K562 (cell line): ENCODE measurements at regions not wholly inside any gene's neighbourhood (a gene's known extent, or its start where the extent isn't known, plus 50 kb on each side); places are given as distances from the start of the nearest gene placed in this dataset.

Source experiments
- ATAC-seq: fragments of 200-7000 bp; cut with Tn5 transposase; 3 replicates; pipeline ENCODE4 v1.9.1; 2020; ENCODE audit warnings: moderate library complexity
- BruUV-seq: library from RNA; stranded (reverse); fragments of 400-500 nt; replicated peaks from 2 replicates; lab custom pipeline; 2021; lab: Mats Ljungman, UMichigan
- CTCF ChIA-PET: fragments of 300-600 bp; formaldehyde crosslinking; extraction: SDS; loops from one replicate; lab custom pipeline; 2021; ENCODE audit warnings: low intra/inter-chr PET ratio; lab: Yijun Ruan, JAX
- POLR2A ChIA-PET: fragments of 300-600, 350-650 bp; sonication (Branson Sonifier 250); formaldehyde crosslinking; extraction: SDS; loops from one replicate; lab custom pipeline; 2021; ENCODE audit warnings: antibody characterized with exemption, inconsistent platforms; lab: Yijun Ruan, JAX
- DNase-seq, 4 experiments: peaks; one replicate each; pipeline versions ENCODE4 v3.0.0 to v3.0.0-alpha.2; 2011 to 2018; ENCODE audit warnings: low spot score in 3 of 4, mixed read lengths in 3 of 4; ENCODE audit errors: extremely low read depth in 1 of 4
- FAIRE-seq: peaks from 2 replicates; lab custom pipeline; 2011; peaks lifted over from hg19 to GRCh38; lab: Jason Lieb, UNC
- H2AFZ ChIP-seq: 2 replicates; pipeline ENCODE4 v1.6.0; 2011; ENCODE audit warnings: low read depth, low read length, control low read depth, inconsistent platforms
- H3K27ac ChIP-seq: fragments of 200-600 bp; 3 replicates; pipeline ENCODE4 v1.8.0; 2011; ENCODE audit warnings: low read depth, mild to moderate bottlenecking, control low read depth, inconsistent platforms, low read length, moderate library complexity, mixed read lengths; ENCODE audit errors: extremely low read depth
- H3K27me3 ChIP-seq, 2 experiments: fragments of 300-600 bp in 1 of 2; 2 replicates in 1 of 2; 3 replicates in 1 of 2; pipeline versions ENCODE4 v1.6.0 to v1.8.0; 2011; ENCODE audit warnings: inconsistent platforms in 2 of 2, low read length in 2 of 2, mild to moderate bottlenecking in 1 of 2, mixed read lengths in 1 of 2, moderate library complexity in 1 of 2; ENCODE audit not compliant: control insufficient read depth in 2 of 2, insufficient read depth in 2 of 2
- H3K36me3 ChIP-seq: fragments of 300-600 bp; 3 replicates; pipeline ENCODE4 v1.8.0; 2011; ENCODE audit warnings: mild to moderate bottlenecking, low read length, inconsistent platforms; ENCODE audit not compliant: control insufficient read depth, insufficient read depth
- H3K4me1 ChIP-seq, 2 experiments: fragments of 200-600 bp in 1 of 2; replicated peaks in 1 of 2; 2 replicates in 1 of 2; 3 replicates in 1 of 2; pipeline versions ENCODE4 v1.5.1 to v1.8.0; 2011; ENCODE audit warnings: inconsistent platforms in 2 of 2, low read length in 2 of 2, mild to moderate bottlenecking in 1 of 2, mixed read lengths in 1 of 2, moderate library complexity in 1 of 2; ENCODE audit not compliant: control insufficient read depth in 2 of 2, insufficient read depth in 2 of 2
- H3K4me2 ChIP-seq: 2 replicates; pipeline ENCODE4 v1.6.1; 2011; ENCODE audit warnings: low read length, control low read depth, inconsistent platforms, mixed read lengths; ENCODE audit not compliant: insufficient read depth
- H3K4me3 ChIP-seq: fragments of 200-600 bp; sonication (generic), shearing (Covaris generic); 2 replicates; pipeline ENCODE4 v1.5.1; 2016; ENCODE audit warnings: control low read depth, inconsistent platforms
- H3K79me2 ChIP-seq: fragments of 200-600 bp; 3 replicates; pipeline ENCODE4 v1.8.0; 2011; ENCODE audit warnings: low read length, inconsistent platforms; ENCODE audit not compliant: control insufficient read depth, insufficient read depth
- H3K9ac ChIP-seq, 2 experiments: 2 replicates each; pipeline versions ENCODE4 v1.6.0 to v1.6.1; 2011; ENCODE audit warnings: low read depth in 2 of 2, low read length in 2 of 2, control low read depth in 1 of 2, inconsistent platforms in 1 of 2, mild to moderate bottlenecking in 1 of 2, mixed read lengths in 1 of 2; ENCODE audit not compliant: insufficient read depth in 1 of 2
- H3K9me1 ChIP-seq: one replicate; pipeline ENCODE4 v1.6.0; 2011; ENCODE audit warnings: inconsistent platforms, mild to moderate bottlenecking, low read length, moderate library complexity; ENCODE audit not compliant: control insufficient read depth, insufficient read depth
- H3K9me3 ChIP-seq: replicated peaks from 2 replicates; pipeline ENCODE4 v1.5.1; 2011; ENCODE audit warnings: low read depth, low read length, inconsistent platforms; ENCODE audit not compliant: control insufficient read depth, insufficient read depth
- H4K20me1 ChIP-seq: replicated peaks from 2 replicates; pipeline ENCODE4 v1.6.1; 2011; ENCODE audit warnings: low read length, inconsistent platforms, mixed read lengths; ENCODE audit not compliant: control insufficient read depth, insufficient read depth
- BCL6 ChIP-seq: fragments of 250-450 bp; sonication (Bioruptor Pico); IDR thresholded peaks from 2 replicates; pipeline ENCODE4 v1.4.0; 2020
- PHB2 ChIP-seq: fragments of 450-650 bp; IDR thresholded peaks from 2 replicates; pipeline ENCODE4 v1.6.1; 2017; ENCODE audit warnings: low read depth
- RBM22 ChIP-seq: fragments of 200-400 bp; formaldehyde crosslinking; IDR thresholded peaks from 2 replicates; pipeline ENCODE4 v1.6.1; 2018; ENCODE audit warnings: low read length, low read depth; ENCODE audit not compliant: poor library complexity, severe bottlenecking
- SP2 ChIP-seq: IDR thresholded peaks from 2 replicates; pipeline ENCODE4 v1.6.1; 2011; ENCODE audit warnings: mild to moderate bottlenecking, low read depth, low read length, moderate library complexity; ENCODE audit not compliant: poor library complexity, severe bottlenecking; ENCODE audit errors: extremely low read depth
- TAF15 ChIP-seq: fragments of 200-400 bp; formaldehyde crosslinking; IDR thresholded peaks from 2 replicates; pipeline ENCODE4 v1.6.1; 2017; ENCODE audit warnings: mild to moderate bottlenecking, low read depth, low read length, moderate library complexity
- ZBTB17 ChIP-seq: fragments of 450-650 bp; formaldehyde crosslinking; IDR thresholded peaks from 2 replicates; pipeline ENCODE4 v1.4.0; 2020; ENCODE audit warnings: mild to moderate bottlenecking
- ZNF197 ChIP-seq: fragments of 200-800 bp; sonication (Bioruptor generic); IDR thresholded peaks from 2 replicates; pipeline ENCODE4 v1.6.1; 2016; ENCODE audit warnings: low read depth, missing genetic modification characterization, missing compliant biosample characterization
- ZNF561 ChIP-seq: fragments of 450-650 bp; formaldehyde crosslinking; conservative IDR thresholded peaks from 2 replicates; pipeline ENCODE4 v1.4.0; 2020; ENCODE audit warnings: mild to moderate bottlenecking, moderate library complexity
- ZNF583 ChIP-seq: fragments of 250-450 bp; sonication (Bioruptor Pico); IDR thresholded peaks from 2 replicates; pipeline ENCODE4 v1.4.0; 2020
- whole genome bisulfite sequencing: fragments of 100-300 bp; shearing (Covaris generic); methylation state at CpG from one replicate; pipeline ENCODE4 v1.1.6; 2016; ENCODE audit warnings: low coverage, mixed read lengths; ENCODE audit not compliant: insufficient coverage; ENCODE audit errors: missing lambda C conversion rate; 5-methylcytosine and 5-hydroxymethylcytosine counted together
- in situ Hi-C: fragments of 300-500 bp; cut with MboI; formaldehyde crosslinking; loops from 4 replicates; pipeline ENCODE4 v1.15.0; 2018; ENCODE audit warnings: inconsistent platforms, mixed read lengths
- intact Hi-C: fragments of 100-400 bp; cut with micrococcal nuclease; formaldehyde crosslinking; loops from 2 replicates; pipeline ENCODE4 v1.14.2; 2022
- TF ChIP-seq, protein P1 (sequence below): sonication (generic); formaldehyde crosslinking; IDR thresholded peaks from 2 replicates; pipeline ENCODE4 v1.8.1; 2023; ENCODE audit warnings: mild to moderate bottlenecking, missing genetic modification reagents
- TF ChIP-seq, protein P2 (sequence below): sonication (generic); formaldehyde crosslinking; IDR thresholded peaks from 2 replicates; pipeline ENCODE4 v1.8.0; 2022; ENCODE audit warnings: missing genetic modification reagents, mild to moderate bottlenecking, moderate library complexity, borderline replicate concordance
- TF ChIP-seq, protein P3 (sequence below): IDR thresholded peaks from 3 replicates; pipeline ENCODE4 v1.6.1; 2011; ENCODE audit warnings: borderline replicate concordance, mild to moderate bottlenecking; ENCODE audit not compliant: insufficient read length, insufficient read depth
- TF ChIP-seq, protein P4 (sequence below): fragments of 450-650 bp; formaldehyde crosslinking; conservative IDR thresholded peaks from 2 replicates; pipeline ENCODE4 v1.4.0; 2022; ENCODE audit warnings: mild to moderate bottlenecking, missing genetic modification characterization
- TF ChIP-seq, protein P5 (sequence below): fragments of 250-450 bp; sonication (Bioruptor Pico); IDR thresholded peaks from 2 replicates; pipeline ENCODE4 v1.5.0; 2020; ENCODE audit warnings: mild to moderate bottlenecking, borderline replicate concordance

DNA sequence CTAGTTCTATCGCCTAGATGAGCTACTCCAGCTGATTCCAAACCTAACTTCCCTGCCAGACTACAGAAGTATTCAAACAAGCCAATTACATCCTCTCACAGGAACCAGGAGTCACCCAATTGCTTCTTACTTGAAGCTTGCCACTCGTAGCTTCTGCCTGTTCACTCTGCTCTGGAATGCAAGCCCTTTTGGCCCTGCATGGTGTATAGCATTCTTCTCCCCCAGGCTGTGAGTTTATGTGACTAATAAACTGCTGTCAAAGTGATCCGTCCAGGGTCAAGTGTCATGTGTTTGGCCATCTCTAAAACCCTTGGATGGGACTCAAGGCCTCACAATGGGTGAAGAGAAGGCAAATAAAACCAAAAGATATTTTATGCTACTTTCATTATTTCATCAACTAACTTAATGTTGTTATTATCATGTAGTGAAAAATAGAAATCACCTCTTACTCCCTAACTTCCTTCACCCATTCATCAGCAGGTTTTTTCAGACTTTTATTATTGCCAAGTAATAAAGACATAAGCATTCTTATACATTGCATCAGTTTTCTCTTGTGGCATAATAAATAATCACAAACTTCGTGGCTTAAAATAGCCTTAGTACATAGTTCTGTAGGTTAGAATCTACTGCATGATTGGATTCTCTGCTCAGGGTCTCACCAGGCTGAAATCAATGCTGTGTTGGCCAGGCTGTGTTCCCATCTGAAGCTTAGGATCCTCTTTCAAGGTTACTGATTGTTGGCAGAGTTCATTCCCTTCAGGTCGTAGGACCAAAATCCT, 1981.7 kb upstream of the FLRT2 start (continued):
- TF ChIP-seq, protein P1, sequence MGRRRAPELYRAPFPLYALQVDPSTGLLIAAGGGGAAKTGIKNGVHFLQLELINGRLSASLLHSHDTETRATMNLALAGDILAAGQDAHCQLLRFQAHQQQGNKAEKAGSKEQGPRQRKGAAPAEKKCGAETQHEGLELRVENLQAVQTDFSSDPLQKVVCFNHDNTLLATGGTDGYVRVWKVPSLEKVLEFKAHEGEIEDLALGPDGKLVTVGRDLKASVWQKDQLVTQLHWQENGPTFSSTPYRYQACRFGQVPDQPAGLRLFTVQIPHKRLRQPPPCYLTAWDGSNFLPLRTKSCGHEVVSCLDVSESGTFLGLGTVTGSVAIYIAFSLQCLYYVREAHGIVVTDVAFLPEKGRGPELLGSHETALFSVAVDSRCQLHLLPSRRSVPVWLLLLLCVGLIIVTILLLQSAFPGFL: no peak
- TF ChIP-seq TAF15 (no peak), ZNF583 (CRISPR knock-in tag) (no peak), ZNF561 (CRISPR knock-in tag) (no peak)

DNA sequence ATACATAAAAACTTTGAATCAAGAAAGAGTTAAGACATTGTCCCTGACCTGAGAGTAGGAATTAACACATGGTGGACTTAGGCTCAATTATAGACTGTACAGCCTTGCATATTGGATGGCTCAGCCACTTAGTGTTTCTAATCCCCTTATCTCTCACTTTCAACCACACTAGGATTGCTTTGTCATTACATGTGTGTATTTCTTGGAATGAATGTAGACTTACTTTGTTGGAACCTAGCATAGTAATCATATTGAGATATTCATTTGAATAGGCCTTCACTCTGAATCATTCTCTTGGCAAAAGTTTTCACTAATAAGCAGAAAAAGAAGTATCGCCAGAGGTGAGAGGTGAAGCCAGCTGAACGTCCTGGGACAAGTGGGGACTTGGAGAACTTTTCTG, 1973.9 kb upstream of the FLRT2 start:
- no peaks in the 10 kb centered on the region for H3K9me1 ChIP-seq
- H2AFZ ChIP-seq: no peak overlapping the region
- in situ Hi-C loops: no loop called here
- no peak for TF ChIP-seq PHB2
- TF ChIP-seq ZBTB17 (CRISPR knock-in tag): no peak
- TF ChIP-seq, protein P2, sequence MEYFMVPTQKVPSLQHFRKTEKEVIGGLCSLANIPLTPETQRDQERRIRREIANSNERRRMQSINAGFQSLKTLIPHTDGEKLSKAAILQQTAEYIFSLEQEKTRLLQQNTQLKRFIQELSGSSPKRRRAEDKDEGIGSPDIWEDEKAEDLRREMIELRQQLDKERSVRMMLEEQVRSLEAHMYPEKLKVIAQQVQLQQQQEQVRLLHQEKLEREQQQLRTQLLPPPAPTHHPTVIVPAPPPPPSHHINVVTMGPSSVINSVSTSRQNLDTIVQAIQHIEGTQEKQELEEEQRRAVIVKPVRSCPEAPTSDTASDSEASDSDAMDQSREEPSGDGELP (CRISPR knock-in tag): no peak
- TF ChIP-seq SP2: no peak
- TF ChIP-seq BCL6 (CRISPR knock-in tag): no peak
- TF ChIP-seq RBM22: no peak
- TF ChIP-seq, protein P3, sequence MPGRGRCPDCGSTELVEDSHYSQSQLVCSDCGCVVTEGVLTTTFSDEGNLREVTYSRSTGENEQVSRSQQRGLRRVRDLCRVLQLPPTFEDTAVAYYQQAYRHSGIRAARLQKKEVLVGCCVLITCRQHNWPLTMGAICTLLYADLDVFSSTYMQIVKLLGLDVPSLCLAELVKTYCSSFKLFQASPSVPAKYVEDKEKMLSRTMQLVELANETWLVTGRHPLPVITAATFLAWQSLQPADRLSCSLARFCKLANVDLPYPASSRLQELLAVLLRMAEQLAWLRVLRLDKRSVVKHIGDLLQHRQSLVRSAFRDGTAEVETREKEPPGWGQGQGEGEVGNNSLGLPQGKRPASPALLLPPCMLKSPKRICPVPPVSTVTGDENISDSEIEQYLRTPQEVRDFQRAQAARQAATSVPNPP: no peak
- TF ChIP-seq, protein P4, sequence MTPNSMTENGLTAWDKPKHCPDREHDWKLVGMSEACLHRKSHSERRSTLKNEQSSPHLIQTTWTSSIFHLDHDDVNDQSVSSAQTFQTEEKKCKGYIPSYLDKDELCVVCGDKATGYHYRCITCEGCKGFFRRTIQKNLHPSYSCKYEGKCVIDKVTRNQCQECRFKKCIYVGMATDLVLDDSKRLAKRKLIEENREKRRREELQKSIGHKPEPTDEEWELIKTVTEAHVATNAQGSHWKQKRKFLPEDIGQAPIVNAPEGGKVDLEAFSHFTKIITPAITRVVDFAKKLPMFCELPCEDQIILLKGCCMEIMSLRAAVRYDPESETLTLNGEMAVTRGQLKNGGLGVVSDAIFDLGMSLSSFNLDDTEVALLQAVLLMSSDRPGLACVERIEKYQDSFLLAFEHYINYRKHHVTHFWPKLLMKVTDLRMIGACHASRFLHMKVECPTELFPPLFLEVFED: no peak
- TF ChIP-seq, protein P5, sequence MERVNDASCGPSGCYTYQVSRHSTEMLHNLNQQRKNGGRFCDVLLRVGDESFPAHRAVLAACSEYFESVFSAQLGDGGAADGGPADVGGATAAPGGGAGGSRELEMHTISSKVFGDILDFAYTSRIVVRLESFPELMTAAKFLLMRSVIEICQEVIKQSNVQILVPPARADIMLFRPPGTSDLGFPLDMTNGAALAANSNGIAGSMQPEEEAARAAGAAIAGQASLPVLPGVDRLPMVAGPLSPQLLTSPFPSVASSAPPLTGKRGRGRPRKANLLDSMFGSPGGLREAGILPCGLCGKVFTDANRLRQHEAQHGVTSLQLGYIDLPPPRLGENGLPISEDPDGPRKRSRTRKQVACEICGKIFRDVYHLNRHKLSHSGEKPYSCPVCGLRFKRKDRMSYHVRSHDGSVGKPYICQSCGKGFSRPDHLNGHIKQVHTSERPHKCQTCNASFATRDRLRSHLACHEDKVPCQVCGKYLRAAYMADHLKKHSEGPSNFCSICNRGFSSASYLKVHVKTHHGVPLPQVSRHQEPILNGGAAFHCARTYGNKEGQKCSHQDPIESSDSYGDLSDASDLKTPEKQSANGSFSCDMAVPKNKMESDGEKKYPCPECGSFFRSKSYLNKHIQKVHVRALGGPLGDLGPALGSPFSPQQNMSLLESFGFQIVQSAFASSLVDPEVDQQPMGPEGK: no peak
- no peak for TF ChIP-seq ZNF197

More for the DNA sequence above, 1973.9 kb upstream of the FLRT2 start:
- no peak for ATAC-seq
- no peak overlapping the region for H3K4me3 ChIP-seq
- POLR2A ChIA-PET: no interaction called here
- H3K4me2 ChIP-seq: no peak overlapping the region
- H3K27me3 ChIP-seq: no peaks in the 10 kb centered on the region
- BruUV-seq: no TSS peak
- CTCF ChIA-PET: no interaction called here
- 0% methylated on average over 2 of the region's 2 CpGs for WGBS
- FAIRE-seq: no peak
- H3K79me2 ChIP-seq: no peaks in the 10 kb centered on the region
- no peaks in the 10 kb centered on the region for H3K4me1 ChIP-seq
- no peaks in the 10 kb centered on the region for H3K36me3 ChIP-seq
- no peak overlapping the region for H3K27ac ChIP-seq
- no peaks in the 10 kb centered on the region for H3K9me3 ChIP-seq
- intact Hi-C loops: no loop called here
- H3K9ac ChIP-seq: no peak overlapping the region
- DNase-seq: no peak
- no peaks in the 10 kb centered on the region for H4K20me1 ChIP-seq
